Activated CD4-positive, alpha-beta T cell treated with anti-CD3 and anti-CD28 coated beads, Interleukin-2, Interleukin-4, amounts not matched to agents 100 ng/mL and 50 ng/mL, durations not matched to agents 16 hours and 8 hours (primary cell): ENCODE measurements at regions not wholly inside any gene's neighbourhood (a gene's known extent, or its start where the extent isn't known, plus 50 kb on each side); places are given as distances from the start of the nearest gene placed in this dataset.
"Not testable (repeated sequence)": the region's sequence is repeated elsewhere in the genome, so short reads cannot be mapped to it uniquely, and the experiment has no call there.

Experiments used
- DNase-seq: peaks from one replicate; pipeline ENCODE4 v3.0.0-alpha.2; 2020; ENCODE audit warnings: low spot score

- DNase-seq: no peak
Observed at GRCh38 chr11:70894566-70895365, 357.6 kb downstream of the SHANK2 start.

- DNase-seq: no peak
Observed at GRCh38 chr11:70895366-70895670, 357.1 kb downstream of the SHANK2 start.

- no peak for DNase-seq
Observed at GRCh38 chr11:70897429-70897828, 354.9 kb downstream of the SHANK2 start.

DNA sequence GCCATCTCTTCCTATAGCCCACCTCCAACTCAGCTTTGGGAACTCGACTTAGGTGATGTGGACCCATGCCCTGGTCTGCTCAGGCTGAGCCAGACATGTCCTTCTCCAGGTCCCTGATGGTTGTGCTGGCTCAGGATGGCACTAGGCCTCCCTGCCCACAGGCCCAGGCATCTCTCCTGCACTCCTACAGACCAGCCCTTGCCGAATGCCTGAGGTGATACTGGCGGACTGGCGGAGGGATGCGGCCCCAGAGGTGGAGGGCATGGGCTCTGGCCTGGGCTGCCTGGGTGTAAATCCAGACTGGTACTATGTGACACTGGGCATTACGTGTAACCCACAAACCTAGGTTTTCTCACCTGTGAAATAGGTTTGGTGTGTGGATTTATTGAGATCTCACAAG lies 352.8 kb downstream of the SHANK2 start:
- no peak for DNase-seq

DNA sequence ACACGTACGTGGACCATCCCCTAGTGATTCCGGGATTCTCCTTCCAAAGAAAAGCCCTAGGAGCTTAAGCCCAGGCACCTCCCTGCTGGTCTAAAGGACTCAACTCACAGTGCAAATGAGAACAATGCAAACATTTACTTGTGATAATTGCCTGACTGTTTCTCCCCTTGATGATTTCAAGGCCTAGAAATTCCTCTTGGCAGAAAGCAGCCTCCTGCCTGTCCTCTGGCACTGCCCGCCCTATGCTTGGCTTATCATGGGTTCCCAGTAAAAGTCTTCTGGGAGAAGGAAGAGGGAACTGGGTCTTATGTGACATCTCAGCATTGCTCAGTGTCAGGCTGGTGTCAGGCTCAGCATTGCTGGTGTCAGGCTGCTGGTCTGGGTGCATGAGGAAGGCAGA lies 351.8 kb downstream of the SHANK2 start:
- no peak for DNase-seq

GRCh38 chr11:70901951-70902521 lies 350.3 kb downstream of the SHANK2 start:
- no peak for DNase-seq

DNA sequence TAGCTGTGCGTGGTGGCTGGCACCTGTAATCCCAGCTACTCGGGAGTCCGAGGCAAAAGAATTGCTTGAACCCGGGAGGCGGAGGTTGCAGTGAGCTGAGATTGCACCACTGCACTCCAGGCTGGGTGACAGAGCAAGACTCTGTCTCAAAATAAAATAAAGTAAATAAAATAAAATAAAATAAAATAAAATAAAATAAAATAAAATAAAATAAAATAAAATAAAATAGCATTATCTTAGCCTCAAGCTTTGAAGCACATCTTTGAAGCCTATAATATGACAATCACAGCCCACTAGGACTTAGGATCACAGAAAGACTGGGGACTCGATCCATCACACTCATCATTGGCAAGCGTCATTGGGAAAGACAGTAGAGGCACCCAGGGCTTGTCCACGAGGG lies 349.1 kb downstream of the SHANK2 start:
- DNase-seq: not testable (repeated sequence)

- no peak for DNase-seq
Observed at GRCh38 chr11:70906101-70906500, 346.3 kb downstream of the SHANK2 start.

GRCh38 chr11:70908223-70908622 lies 344.2 kb downstream of the SHANK2 start:
- DNase-seq: no peak

- no peak for DNase-seq
Observed at GRCh38 chr11:70910835-70911234, 341.5 kb downstream of the SHANK2 start.

DNA sequence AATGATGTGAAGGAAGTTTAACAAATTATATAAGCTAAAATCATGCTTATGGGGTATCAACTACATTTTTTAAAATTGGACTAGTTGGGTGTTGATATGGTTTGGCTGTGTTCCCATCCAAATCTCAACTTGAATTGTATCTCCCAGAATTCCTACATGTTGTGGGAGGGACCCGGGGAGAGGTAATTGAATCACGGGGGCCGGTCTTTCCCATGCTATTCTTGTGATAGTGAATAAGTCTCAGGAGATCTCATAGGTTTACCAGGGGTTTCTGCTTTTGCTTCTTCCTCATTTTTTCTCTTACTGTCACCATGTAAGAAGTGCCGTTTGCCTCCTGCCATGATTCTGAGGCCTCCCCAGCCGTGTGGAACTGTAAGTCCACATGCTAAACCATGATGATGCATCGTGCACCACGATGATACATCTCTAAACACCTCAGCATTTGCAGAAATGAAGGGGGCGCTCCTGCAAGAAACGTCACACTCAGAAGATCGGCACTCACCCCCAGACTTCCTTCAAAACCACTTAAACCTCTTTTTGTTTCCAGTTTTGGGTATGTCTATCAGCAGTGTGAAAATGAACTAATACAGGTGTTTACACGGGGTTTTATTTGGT lies 340.0 kb downstream of the SHANK2 start:
- no peak for DNase-seq

DNA sequence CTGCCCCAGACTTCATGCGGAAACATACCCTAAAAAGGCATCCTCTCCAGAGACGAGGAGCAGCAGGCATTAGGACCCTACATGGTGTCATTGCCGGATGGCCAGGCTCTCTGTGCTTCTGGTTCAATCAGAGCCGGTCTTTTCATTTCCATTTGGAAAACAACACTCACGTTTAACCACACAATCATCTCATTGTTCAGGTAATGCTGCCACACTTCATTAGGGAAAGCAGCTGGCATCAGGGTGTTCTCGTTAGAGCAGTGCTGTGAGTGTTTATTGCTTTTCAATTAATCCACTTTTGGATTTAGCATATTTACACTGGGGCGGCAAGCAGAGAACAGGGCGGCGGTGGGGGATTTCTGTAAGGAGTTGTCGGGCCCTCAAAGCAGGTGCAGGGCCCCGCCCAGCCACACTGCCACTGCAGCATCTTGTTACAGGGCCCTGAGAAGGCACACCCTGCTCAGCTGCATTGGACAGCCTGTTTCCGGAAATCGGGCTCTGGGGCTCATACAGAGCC lies 338.6 kb downstream of the SHANK2 start:
- no peak for DNase-seq

GRCh38 chr11:70914496-70914895 lies 337.9 kb downstream of the SHANK2 start:
- DNase-seq: no peak

GRCh38 chr11:70915158-70915985 lies 337.0 kb downstream of the SHANK2 start:
- DNase-seq: no peak

DNA sequence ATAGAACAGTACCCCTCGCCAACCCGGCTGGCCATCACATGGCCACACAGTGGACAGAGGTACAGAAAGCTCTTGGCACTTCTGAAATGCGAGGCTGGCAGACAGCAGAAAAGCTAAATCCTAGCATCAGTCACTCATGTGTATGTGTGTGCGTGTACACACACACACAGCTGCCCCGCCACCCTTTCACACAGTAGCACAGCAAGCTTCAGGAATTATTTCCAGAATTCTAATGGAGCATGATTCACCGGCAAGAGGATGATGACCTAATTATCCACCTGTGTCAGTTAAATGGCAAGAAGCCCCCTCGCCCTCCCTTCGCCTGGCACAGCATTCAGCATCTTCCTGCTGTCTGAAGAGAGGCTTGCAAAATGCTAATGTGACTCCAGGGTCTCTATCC lies 336.0 kb downstream of the SHANK2 start:
- DNase-seq: no peak

DNA sequence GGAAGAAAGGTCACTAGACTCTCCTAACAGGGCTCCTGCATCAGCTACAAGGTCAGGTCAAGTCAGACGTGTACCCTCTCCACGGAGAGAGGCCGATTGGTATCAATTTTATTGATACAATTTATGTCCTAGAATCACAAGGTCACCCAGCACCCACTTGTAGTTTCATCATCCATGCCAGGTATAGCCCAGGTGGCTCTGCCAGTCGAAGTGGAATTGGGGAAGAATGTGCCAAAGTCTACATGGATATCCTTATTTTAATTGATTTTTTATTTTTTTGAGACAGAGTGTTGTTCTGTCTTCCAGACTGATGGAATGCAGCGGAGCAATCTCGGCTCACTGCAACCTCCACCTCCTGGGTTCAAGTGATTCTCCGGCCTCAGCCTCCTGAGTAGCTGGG lies 334.1 kb downstream of the SHANK2 start:
- DNase-seq: no peak

GRCh38 chr11:70921804-70922203 lies 330.6 kb downstream of the SHANK2 start:
- DNase-seq: no peak

- DNase-seq: no peak
Observed at GRCh38 chr11:70924108-70924507, 328.3 kb downstream of the SHANK2 start.

DNA sequence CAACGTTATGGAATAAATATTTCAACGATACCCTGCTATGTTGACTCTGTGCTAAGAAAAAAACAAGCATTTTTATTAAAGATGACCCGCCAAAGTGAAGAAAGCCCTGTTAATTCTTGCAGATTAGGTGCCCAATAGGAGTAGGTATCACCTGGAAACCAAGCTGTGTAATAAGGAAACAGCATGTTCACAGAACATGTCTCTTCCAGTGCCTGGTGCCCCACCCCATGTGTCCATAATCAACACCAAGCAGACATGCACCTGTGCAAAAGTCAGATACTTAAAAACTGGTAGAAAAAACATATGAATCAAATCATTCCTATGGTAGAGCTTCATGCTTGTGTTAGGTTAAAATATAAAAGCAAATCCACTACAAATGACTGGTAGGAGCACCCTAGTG lies 327.1 kb downstream of the SHANK2 start:
- DNase-seq: no peak

DNA sequence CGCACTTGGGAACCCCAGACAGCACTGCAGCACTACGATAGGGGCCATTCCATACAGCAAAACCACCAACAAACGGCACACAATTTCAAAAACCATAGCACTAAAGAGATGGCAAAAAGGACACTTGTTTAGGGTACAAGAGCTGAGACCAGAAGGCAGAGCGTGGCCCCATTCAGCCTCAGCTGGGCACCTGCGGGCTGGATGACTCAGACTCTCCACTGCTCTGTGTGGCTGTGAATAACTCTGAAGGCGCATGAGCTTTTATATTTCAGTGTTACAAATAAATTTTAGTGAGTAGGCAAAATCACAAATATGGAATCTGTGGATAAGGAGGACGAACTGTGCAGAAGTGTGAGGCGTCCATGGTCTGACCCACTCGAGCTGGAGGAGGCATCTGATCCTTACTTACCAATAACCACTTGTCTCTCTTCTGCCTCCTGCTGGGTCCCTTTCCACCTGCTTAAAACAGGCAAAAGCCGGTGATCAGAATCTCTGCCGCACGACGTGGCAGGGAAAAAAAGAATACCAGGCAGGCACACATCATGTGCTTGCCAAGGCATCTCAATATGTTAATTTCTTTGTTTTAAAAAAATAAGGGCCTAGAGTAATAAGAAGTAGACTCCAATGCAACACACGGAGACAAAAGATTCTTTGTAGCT lies 325.7 kb downstream of the SHANK2 start:
- DNase-seq: no peak

GRCh38 chr11:70928854-70929598 lies 323.4 kb downstream of the SHANK2 start:
- DNase-seq: no peak
